GM18502 (cell line): ENCODE measurements at regions not wholly inside any gene's neighbourhood (a gene's known extent, or its start where the extent isn't known, plus 50 kb on each side); places are given as distances from the start of the nearest gene placed in this dataset.
"Not testable (repeated sequence)": the region's sequence is repeated elsewhere in the genome, so short reads cannot be mapped to it uniquely, and the experiment has no call there.

Source experiments
- ATAC-seq: cut with Tn5 transposase; IDR thresholded peaks from one replicate; pipeline ENCODE4 v1.9.1; 2021; ENCODE audit warnings: mild to moderate bottlenecking; ENCODE audit not compliant: unreplicated experiment, poor library complexity

GRCh38 chr16:29300030-29300491 is 106.5 kb downstream of the NPIPB11 start:
- ATAC-seq = not testable (repeated sequence)

GRCh38 chr16:29298997-29299396 is 107.5 kb downstream of the NPIPB11 start:
- not testable (repeated sequence) for ATAC-seq

- not testable (repeated sequence) for ATAC-seq
Measured at GRCh38 chr16:29298307-29298706, 108.2 kb downstream of the NPIPB11 start.

DNA sequence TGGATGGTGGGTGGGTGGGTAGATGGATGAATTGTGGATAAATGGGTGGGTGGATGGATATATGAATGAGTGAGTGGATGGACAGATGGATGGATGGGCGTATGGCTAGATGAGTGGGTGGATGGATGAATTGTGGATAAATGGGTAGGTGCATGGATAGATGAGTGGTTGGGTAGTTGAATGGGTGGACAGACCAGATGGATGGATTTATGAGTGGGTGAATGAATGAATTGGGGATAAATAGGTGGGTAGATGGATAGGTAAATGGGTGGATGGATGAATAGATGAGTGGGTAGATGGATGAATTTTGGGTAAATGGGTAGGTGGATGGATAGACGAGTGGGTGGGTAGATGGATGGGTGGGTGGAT is 108.7 kb downstream of the NPIPB11 start:
- ATAC-seq = not testable (repeated sequence)

- not testable (repeated sequence) for ATAC-seq
Measured at GRCh38 chr16:29297144-29297808, 109.2 kb downstream of the NPIPB11 start.

DNA sequence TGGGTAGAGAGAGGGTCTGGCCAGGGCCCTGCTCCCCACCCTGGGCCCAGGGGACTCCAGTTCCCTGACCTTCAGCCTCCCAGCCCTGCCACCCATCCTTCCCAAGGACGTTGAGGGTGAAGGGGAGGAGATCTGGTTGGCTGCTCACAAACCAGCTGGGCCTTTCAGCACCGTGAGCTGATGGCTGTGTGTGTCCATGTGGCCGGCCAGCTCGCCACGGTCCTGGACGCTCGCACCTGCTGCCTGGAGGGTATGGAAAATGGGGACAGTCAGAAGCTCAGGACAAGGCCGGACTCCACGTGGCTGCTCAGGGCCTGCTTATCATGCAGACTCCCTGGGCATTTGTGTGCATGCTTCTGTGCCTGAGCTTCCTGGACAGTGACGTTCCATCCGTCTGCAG is 110.3 kb downstream of the NPIPB11 start:
- ATAC-seq = not testable (repeated sequence)

- ATAC-seq = not testable (repeated sequence)
Measured at GRCh38 chr16:29294951-29295795, 111.3 kb downstream of the NPIPB11 start.

DNA sequence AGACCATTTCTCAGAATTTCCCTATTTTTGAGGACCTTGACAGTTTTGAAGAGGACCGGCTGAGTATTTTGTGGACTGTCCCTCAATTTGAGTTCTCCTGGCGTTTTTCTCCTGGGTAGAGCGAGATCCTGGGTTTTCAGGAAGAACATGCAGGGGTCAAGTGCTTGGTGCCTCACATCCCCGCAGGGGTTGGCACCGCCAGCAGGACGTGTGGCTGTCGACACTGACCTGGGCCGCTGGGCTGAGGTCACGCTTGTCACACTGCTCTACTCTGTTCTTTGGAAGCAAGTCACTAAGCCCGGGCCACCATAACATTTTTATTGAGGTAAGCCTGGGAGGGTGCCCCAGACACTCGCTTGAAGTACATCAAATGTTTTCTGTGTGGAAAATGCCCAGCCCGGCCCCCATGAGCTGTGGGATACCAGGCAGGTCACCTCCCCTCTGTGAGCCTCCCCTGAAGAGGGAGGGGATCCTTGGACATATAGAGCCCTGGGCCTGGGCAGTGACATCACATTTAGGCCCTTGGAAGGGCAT is 112.0 kb downstream of the NPIPB11 start:
- not testable (repeated sequence) for ATAC-seq

- ATAC-seq = not testable (repeated sequence)
Measured at GRCh38 chr16:29293545-29293944, 113.0 kb downstream of the NPIPB11 start.

- not testable (repeated sequence) for ATAC-seq
Measured at GRCh38 chr16:29292952-29293471, 113.5 kb downstream of the NPIPB11 start.

- not testable (repeated sequence) for ATAC-seq
Measured at GRCh38 chr16:29291329-29292271, 114.9 kb downstream of the NPIPB11 start.

GRCh38 chr16:29290631-29291247 is 115.8 kb downstream of the NPIPB11 start:
- ATAC-seq = peak; percentile 62

DNA sequence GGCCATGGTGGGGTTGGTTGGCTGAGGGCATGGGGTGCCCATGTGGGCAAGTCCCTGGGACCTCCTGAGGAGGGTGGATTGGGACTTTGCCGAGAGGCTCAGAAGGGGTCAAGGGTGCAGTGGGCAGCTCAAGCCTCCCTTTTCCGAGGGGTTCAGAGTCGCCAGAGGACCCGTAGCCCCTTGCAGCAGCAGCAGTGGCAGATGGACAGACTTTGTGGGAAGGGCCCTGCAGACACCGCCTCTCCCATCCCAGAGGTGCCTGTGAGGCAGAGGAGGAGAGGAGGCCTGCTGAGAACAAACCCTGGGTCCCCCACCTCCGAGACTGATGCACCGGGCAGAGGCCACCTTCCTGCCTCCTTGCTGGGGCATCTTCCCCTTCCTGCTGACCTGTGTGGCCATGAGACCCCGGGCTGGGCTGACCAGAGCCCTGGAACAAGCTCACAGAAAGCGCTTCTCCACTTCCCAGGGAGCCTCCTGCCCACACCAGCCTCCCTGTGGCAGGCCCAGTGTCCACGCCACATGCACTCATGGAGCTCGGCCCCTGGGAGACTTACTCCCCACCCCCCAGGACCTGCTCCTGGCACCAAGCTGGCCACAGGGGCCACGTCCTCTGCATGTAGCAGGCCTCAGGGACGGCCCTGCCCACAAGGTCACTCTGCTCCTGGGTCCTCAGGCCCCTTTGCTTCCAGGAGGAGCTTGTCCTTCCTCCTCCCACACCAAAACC is 116.8 kb downstream of the NPIPB11 start:
- ATAC-seq = not testable (repeated sequence)

GRCh38 chr16:29288711-29289474 is 117.6 kb downstream of the NPIPB11 start:
- ATAC-seq = not testable (repeated sequence)

DNA sequence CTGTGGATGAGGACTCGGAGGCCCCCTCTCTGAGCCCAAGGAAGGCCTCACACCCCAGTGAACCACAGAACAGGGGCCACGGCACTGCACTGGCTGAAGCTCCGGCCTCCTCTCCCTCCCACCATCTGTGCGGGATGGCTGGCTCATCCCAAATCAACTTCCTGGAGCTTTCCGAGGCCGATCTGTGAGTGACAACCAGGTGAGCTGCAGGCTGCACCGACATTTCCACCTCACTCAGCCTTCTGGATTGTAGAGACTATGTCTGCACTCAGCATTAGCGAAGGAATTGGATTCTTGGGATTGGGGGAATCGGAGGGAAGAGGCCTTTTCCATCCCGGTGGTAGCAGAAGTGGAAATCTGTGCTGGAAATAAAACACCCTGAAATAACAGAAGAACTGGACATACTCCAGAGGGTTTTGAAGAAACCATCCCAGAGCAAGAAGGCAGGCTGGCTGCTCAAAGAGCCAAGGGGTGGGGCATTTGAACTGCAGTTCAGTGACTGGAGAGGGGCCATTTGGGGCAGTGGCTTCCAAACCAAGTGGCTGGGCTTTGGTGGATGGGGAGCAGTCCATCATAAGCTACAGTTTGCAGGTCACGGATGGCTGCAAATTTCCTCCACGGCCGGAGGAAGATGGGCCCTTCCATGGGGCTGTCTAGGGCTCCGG is 118.5 kb downstream of the NPIPB11 start:
- not testable (repeated sequence) for ATAC-seq

- ATAC-seq = not testable (repeated sequence)
Measured at GRCh38 chr16:29287246-29287645, 119.3 kb downstream of the NPIPB11 start.

- ATAC-seq = not testable (repeated sequence)
Measured at GRCh38 chr16:29286796-29287195, 119.7 kb downstream of the NPIPB11 start.
